ENCODE measurements at regions not wholly inside any gene's neighbourhood (a gene's known extent, or its start where the extent isn't known, plus 50 kb on each side); places are given as distances from the start of the nearest gene placed in this dataset.

DNA sequence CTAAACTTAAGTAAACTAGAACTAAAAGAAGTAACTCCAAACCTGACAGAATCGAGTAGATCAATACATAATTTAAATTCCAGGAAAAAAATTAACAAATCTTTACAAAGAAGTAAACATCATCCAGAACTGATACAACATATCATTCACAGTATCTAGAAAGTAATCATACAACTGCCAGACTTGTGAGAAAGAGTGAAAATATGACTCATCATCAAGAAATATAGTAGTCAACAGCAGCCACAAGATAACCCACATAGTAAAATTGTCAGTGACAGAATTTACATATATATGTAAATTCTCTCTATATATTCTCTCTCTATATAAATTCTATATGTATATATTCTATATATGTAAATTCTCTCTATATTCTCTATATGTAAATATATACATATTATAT, 242.8 kb upstream of the RGS17 start:
- Histone ChIP-seq H2AFZ (replicated peaks; ENCODE audit: low read length, poor library complexity) (no peak overlapping the region), H2AK5ac (ENCODE audit: low read depth, low read length) (no peak overlapping the region), H3K56ac (ENCODE audit: extremely low read depth, insufficient read depth, low read length) (no peak overlapping the region), H3K27ac (ENCODE audit: insufficient read depth, low read length) (no peak overlapping the region), H3K27me3 (ENCODE audit: control insufficient read depth, insufficient read depth, low read length) (no peaks in the 10 kb centered on the region), H3K79me1 (ENCODE audit: low read depth in 1 of 2, low read length in 2 of 2) (no peaks in the 10 kb centered on the region), H3K14ac (replicated peaks; ENCODE audit: low read depth, low read length) (no peak overlapping the region), H2BK120ac (ENCODE audit: low read depth, low read length) (no peak overlapping the region), H3K9me3 (ENCODE audit: control insufficient read depth, insufficient read depth, low read length) (peaks cover 9% of the 10 kb centered on the region; the same call in 1 of the 2 replicates), H3K4ac (ENCODE audit: low read depth, low read length) (no peak overlapping the region), H4K91ac (ENCODE audit: insufficient read depth, low read depth, low read length) (no peak overlapping the region), H3K18ac (ENCODE audit: low read depth, low read length) (no peak overlapping the region), H3K9ac (ENCODE audit: low read depth, low read length) (no peak overlapping the region), H3K4me3 (ENCODE audit: insufficient read depth, low read depth, low read length) (no peak overlapping the region), H4K8ac (ENCODE audit: low read depth in 2 of 2, low read length in 2 of 2) (no peak overlapping the region), H4K20me1 (ENCODE audit: insufficient read depth, low read length) (no peaks in the 10 kb centered on the region), H2BK20ac (ENCODE audit: low read depth, low read length) (no peak overlapping the region), H2BK15ac (ENCODE audit: low read depth, low read length) (no peak overlapping the region), H2BK5ac (ENCODE audit: low read depth, low read length, poor library complexity, severe bottlenecking) (no peak overlapping the region), H3K4me2 (ENCODE audit: low read depth, low read length) (no peak overlapping the region), H3K23ac (ENCODE audit: low read depth, low read length) (no peak overlapping the region), H3K4me1 (ENCODE audit: control insufficient read depth, insufficient read depth, low read length) (no peaks in the 10 kb centered on the region), H3K9me1 (ENCODE audit: insufficient read depth, low read length) (no peaks in the 10 kb centered on the region), H2AK9ac (replicated peaks; ENCODE audit: low read depth, low read length, poor library complexity) (no peak overlapping the region), H3K36me3 (ENCODE audit: control insufficient read depth, insufficient read depth, low read length) (no peaks in the 10 kb centered on the region), H4K5ac (ENCODE audit: low read depth, low read length) (no peak overlapping the region)
- dilution Hi-C loops (cut with HindIII; ENCODE audit: low sequenced_read_pairs, unreplicated experiment) (no loop called here), intact Hi-C loops (cut with micrococcal nuclease) (no loop called here), in situ Hi-C loops (cut with MboI; ENCODE audit: low sequenced_read_pairs) (no loop called here)
- ChIA-PET POLR2A (ENCODE audit: unreplicated experiment) (no interaction called here), CTCF (interaction anchor here (0.9 kb wide), 1 partner anchor 10 kb away, joined by 3 read pairs; no protein-coding TSS in a partner anchor)
- DNase-seq: no peak
- no peak for ATAC-seq (ENCODE audit: low read depth)
- no peak for TF ChIP-seq POLR2A (IDR thresholded peaks at IDR 0.05; ENCODE audit: low read depth, low read length)
- TF ChIP-seq CTCF (conservative IDR thresholded peaks at IDR 0.05; ENCODE audit: low read depth, low read length): no peak
- TF ChIP-seq NFE2L2 (IDR thresholded peaks at IDR 0.05; ENCODE audit: low read depth, low read length): no peak
- TF ChIP-seq USF2 (IDR thresholded peaks at IDR 0.05; ENCODE audit: low read depth, low read length): no peak
- TF ChIP-seq RFX5 (IDR thresholded peaks at IDR 0.05; ENCODE audit: low read depth, low read length): no peak
- TF ChIP-seq FOS (IDR thresholded peaks at IDR 0.05; ENCODE audit: low read depth, low read length): no peak
- no peak for TF ChIP-seq RAD21 (IDR thresholded peaks at IDR 0.05; ENCODE audit: low read length)
- TF ChIP-seq RCOR1 (IDR thresholded peaks at IDR 0.05; ENCODE audit: insufficient replicate concordance, low read length): no peak
- TF ChIP-seq SMC3 (IDR thresholded peaks at IDR 0.05; ENCODE audit: low read depth, low read length): no peak
- no peak for TF ChIP-seq MAZ (IDR thresholded peaks at IDR 0.05; ENCODE audit: borderline replicate concordance, low read depth, low read length)
- TF ChIP-seq MXI1 (IDR thresholded peaks at IDR 0.05; ENCODE audit: borderline replicate concordance, low read depth, low read length): no peak
- TF ChIP-seq CEBPB (IDR thresholded peaks at IDR 0.05; ENCODE audit: low read depth, low read length): no peak
- TF ChIP-seq BHLHE40 (IDR thresholded peaks at IDR 0.05; ENCODE audit: low read depth, low read length): no peak
- no CpG with 5 or more reads among the region's 1 CpG for WGBS, 2 experiments (ENCODE audit: extremely low coverage in 2 of 2, insufficient read length in 1 of 2)
- BruUV-seq (replicated peaks): no TSS peak
